HG03520 (cell line): ENCODE measurements at regions not wholly inside any gene's neighbourhood (a gene's known extent, or its start where the extent isn't known, plus 50 kb on each side); places are given as distances from the start of the nearest gene placed in this dataset.
A peak's percentile ranks its signal among the peaks of the same experiment; 100 is the strongest.
"Not testable (repeated sequence)": the region's sequence is repeated elsewhere in the genome, so short reads cannot be mapped to it uniquely, and the experiment has no call there.

Source experiments
- ATAC-seq: cut with Tn5 transposase; IDR thresholded peaks from one replicate; pipeline ENCODE4 v1.9.1; 2021; ENCODE audit warnings: mild to moderate bottlenecking, moderate library complexity; ENCODE audit not compliant: unreplicated experiment

DNA sequence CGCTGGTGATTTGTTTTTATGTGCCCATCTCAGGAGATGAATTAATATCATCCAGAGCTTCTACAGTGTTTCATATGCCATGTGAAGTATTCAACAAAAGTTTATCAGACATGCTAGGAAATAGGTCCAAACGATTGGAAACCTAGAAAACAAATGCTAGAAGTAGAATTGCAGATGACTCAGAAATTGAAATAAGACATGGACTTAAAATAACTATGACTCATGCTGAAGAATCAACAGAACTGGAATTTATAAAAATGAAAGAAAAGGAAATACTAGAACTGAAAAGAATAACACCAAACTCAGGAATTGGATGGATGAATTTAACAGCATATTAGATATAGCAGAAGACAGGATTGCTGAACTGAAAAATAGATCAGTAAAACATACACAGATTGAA is 172.7 kb upstream of the GIMD1 start:
- no peak for ATAC-seq

DNA sequence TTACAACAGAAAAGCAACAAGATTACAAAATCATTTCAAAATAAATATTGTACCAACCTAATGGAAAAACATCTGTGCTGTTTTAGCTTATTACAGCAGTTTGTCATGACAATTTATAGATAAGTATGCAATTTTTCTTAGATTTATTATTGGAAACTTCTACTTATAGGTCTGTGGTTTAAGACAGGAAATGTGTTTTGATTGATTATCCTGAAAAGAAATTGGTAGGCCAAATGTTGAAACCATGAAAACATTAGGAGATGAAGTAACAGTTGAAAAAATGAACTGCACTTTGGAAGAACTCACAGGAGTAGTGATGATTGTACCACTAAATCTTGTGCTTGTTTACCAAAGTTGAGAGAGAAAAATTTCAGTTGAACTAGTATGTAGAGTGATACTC is 162.2 kb upstream of the GIMD1 start:
- ATAC-seq, result no peak

DNA sequence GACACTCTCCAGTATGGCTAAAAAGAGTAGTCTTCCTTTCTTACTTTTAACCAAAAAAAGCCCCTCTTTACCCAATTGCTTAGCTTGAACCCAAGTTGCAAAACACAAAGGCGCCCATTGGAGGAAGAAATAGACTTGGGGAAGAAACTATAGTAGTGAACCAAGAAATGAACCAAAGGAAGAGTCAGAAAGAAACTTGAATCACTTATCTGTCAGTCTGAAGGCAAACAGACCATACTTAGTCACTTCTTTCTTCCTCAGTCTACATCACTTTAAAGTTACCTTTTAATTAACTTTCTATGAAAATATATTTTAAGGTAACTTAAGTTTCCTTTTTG is 161.4 kb upstream of the GIMD1 start:
- no peak for ATAC-seq

DNA sequence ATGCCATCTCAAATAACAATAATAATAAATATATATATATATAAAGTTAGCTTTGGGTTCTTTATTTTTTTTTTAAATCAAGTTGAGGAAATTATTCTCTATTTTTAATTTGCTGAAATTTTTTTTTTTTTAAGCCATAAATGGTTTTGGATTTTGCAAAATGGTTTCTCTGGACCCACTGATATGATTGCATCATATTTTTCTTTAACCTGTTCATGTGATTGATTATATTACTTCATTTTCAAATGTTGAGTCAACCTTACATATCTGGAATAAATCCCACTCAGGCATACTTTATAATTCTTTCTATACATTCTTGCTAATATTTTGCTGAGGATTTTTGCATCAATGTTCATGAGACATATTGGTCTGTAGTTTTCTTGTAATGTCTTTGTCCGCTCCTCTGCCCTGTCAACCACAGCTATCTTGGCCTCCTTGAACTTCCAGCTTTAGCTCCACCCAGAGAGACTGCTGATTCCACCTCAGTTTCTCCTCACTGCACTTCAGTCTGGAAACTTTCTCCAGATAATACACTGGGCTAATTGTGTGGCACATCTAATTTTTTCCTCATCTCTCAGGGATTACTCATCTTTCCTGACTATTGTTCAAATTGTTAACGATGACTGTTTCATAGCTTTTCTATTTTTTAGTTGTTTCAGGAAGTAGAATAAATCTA is 160.9 kb upstream of the GIMD1 start:
- no peak for ATAC-seq

DNA sequence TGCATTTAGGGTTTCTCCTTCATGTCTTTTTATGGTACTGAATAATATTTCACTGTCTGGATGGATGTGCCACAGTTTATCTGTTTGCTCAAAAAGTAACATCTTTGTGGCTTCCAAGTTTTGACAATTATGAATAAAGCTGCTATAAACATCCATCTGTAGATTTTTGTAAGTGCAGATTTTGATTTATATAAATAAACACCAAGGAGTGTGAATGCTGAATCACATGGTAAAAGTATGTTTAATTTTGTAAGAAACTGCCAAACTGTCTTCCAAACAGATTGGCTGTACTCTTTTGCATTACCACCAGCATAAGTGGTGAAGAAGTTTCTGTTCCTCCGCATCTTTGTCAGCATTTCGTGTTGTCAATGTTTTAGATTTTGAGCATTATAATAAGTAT is 158.7 kb upstream of the GIMD1 start:
- no peak for ATAC-seq

DNA sequence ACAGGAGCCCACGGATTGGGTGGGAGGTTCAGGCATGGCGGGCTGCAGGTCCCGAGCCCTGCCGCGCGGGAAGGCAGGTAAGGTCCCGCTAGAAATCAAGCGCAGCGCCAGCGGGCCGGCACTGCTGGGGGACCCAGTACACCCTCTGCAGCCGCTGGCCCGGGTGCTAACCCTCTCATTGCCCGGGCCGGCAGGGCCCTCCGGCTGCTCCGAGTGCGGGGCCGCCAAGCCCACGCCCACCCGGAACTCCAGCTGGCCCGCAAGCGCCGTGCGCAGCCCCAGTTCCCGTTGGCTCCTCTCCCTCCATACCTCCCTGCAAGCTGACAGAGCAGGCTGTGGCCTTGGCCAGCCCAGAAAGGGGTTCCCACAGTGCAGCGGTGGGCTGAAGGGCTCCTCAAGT is 156.8 kb upstream of the GIMD1 start:
- ATAC-seq, result not testable (repeated sequence)

DNA sequence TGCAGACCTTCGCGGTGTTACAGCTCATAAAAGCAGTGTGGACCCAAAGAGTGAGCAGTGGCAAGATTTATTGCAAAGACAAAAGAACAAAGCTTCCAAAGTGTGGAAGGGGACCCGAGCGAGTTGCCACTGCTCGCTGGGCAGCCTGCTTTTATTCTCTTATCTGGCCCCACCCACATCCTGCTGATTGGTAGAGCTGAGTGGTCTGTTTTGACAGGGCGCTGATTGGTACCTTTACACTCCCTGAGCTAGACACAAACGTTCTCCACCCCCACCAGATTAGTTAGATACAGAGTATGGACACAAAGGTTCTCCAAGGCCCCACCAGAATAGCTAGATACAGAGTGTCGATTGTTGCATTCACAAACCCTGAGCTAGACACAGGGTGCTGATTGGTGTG is 156.2 kb upstream of the GIMD1 start:
- not testable (repeated sequence) for ATAC-seq

DNA sequence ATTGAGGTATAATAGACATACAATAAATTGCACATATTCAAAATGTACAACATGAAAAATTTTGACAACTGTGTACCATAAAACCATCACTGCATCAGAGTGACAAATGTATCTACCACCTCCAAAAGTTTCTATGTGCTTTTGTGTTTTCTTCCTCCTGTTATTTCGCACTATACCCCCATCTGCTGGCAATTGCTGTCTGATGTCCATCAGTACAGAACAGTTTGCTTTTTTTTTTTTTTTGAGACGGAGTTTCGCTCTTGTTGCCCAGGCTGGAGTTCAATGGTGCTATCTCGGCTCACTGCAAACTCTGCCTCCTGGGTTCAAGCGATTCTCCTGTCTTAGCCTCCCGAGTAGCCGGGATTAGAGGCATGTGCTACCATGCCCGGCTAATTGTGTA is 154.3 kb upstream of the GIMD1 start:
- ATAC-seq, result no peak

DNA sequence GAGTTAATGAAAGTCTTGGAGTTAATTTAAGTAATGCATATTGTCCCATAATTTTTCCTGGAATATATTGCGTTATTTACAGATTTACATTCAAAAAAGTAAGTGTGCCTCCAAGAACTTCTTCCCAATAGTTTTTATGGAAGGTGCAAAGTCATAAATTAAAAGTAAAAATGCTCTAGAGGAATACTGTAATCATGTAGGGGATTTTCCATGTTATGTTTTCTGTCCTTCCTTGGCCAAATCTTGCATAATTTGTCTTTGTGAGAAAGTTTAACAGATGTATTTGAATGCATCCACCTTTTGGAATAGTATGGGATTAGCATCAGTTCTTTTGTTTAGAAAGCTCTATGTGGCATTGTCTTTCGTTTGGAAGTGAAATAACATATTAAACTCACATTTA is 144.1 kb upstream of the GIMD1 start:
- ATAC-seq, result no peak

DNA sequence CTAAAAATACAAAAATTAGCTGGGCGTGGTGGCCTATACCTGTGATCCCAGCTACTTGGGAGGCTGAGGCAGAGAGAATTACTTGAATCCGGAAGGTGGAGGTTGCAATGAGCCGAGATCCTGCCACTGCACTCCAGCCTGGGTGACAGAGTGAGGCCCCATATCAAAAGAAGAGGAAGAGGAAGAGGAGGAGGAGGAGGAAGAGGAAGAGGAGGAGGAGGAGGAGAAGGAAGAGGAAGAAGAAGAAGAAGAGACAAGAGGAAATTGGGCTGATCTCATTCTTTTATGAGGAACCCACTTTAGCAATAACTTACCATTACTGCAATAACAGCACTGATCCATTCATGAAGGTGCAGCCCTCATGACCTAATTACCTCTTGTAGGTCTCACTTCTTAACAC is 138.9 kb upstream of the GIMD1 start:
- ATAC-seq, result no peak

DNA sequence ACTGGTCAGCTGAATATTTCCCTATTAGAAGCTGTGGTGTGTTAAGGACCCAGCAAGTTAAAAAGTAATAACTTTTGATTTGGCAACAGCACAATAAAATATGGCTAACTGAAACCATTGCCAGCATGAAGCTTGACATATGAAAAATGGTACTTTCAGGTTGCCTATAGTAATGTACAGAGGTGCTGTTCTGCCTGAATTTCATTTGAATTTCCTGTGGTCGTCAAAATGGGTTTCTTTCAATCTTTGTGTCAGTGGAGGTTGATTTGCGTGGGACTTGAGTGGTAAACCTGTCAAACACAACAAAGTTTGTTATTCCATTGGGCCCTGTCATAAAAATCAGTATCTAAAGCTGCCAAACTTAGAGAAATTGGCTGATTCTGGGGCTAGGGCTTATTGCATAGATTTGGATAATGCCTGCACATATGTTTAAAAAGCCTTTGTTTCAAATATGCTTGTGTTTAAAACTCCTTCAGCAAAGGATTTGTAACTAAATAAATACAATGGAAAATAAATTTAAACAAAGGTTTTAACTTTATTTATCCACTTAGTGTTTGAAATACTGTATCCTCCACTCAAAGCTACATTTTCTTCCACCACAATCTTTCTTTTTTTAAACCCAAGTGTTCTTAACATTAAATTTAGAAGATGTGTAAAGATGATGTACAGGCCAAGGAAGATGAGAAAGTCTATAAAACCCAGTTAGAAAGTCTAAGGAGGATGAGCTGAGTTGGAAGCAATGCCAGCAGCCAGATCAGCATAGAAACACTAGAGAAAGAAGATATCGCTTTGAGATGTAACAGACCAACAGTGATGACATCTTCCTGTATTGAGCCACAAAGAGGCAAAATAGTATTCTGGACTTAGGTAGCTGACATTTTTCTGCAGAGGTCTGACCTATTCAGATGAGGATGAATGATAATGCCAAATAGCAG is 134.8 kb upstream of the GIMD1 start:
- ATAC-seq, result no peak

DNA sequence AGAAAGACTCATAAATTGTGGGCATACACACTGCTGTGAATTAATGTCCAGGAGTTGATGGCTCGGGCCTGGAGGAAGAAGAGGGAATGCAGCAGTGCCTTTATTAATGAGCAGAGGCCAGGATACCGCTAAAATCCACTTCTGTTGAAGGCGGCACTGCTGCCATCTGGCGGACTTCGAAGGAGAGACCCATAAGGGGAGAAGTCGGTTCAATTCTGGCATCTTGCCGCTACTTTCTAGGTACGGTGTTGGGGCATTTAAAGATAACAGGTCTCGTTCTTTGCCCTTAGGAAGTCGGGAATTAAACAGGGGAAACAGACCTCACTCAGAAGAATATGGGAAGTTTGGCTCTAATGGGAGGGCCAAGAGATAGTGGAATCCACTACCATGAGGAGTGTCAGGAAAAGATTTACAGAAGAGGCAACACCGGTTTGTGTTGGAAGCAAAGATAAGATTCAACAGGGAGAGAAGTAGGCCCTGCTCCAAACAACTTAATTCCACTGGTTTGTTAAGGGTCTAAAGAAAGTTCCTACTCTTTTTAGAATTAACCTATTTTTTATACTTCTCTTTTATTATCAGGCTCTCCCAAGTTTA is 133.6 kb upstream of the GIMD1 start:
- peak; percentile 81 for ATAC-seq

DNA sequence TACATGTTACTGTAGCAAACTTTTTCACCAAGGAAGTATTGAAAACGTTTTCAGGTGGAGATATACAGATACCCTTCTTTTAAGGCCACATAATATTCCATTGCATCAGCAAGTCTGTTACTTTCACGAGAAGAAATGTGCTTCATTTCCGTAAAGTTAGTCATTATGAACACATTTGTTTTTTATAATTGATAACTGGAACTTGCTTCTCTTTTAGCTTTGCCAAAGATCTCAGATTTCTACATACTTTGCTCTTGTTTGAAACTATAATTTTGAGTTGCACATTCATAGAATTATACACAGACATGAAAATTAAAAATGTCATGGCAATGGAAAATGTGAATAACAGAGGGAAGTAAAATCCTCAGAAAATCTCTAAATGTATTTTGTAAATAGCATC is 128.7 kb upstream of the GIMD1 start:
- no peak for ATAC-seq

DNA sequence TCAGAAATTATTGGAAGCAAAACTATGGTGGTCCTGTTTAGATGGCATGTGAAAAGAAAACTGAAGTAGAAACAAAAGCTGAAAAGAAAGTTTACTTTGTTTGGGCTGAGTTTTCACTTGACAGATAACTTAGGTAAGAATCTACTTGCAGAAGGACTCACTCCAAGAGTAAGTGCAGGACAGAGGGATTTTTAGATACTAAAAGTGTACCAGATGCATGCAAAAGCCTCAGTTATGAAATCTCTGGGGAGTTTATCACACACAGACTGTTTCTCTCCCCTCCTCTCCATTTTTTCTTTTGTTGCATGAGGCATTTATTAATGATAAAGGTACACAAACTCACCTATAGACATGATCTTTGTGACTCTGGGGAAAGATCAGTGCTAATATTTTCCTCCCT is 127.5 kb upstream of the GIMD1 start:
- ATAC-seq, result no peak

DNA sequence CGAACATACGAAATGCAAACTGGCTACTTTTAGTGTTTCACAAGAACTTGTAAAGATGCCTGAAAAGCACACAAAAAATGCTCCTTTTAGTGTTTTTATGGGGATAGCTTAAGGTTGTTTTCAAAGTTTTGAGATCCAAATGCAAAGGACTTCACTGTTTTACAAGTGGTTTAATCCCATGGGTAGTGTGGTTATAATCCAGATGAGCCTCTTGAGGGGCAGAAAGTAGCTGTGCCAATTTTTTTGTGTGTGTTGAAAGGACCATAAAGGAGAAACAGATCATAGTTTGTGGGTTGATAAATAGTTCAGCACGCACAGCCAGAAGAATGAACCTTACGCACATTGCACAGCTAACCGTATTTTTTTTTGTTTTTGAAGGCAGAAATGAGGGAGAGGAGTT is 126.9 kb upstream of the GIMD1 start:
- no peak for ATAC-seq

DNA sequence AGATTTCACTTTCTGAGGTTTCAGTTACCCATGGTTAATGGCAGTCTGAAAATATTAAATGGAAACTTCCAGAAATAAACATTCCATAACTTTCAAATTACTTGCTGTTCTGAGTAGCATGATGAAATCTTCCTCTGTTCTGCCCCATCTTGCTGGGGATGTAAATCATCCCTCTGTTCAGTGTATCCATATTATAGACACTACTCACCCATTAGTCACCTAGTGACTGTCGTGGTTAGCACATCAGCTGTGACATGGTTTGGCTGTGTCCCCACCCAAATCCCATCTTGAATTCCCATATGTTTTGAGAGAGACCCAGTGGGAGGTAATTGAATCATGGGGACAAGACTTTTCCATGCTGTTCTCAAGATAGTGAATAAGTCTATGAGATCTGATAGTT is 125.5 kb upstream of the GIMD1 start:
- no peak for ATAC-seq

DNA sequence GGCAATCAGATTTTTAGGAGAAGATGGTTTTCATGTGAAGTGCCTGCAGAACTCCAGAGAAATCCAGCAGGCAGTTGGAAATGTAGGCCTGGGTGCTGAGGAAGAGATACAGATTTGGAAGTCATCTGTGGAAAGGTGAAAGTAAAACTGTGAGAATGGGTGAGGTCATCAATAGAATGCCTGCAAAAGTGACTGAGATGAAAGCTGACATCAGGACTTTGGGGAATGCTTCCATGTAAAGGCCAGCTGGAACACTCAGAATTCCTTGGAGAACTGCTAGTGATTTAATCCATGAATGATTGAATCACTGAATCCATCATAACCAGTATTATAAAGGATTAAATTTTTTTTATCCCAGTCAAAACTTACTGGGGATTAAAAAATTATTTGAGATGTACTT is 124.5 kb upstream of the GIMD1 start:
- ATAC-seq, result no peak

DNA sequence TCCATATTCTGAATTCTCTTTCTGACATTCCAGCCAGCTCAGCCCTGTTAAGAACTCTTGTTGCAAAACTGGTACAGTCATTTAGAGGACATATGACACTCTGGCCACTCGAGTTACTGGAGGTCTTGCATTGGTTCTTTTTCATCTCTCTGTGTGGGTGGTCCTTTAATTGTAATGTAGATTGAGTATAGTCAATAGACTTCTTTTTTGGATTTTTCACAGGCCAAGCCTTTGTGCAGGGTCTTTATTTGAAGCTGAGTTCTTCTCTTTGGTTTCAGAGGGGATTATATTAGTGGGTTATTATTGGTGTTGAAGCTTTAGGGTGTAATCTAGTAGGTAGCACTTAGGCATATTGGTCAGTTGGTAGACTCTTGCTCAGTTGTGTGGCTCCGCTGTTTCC is 118.0 kb upstream of the GIMD1 start:
- no peak for ATAC-seq

DNA sequence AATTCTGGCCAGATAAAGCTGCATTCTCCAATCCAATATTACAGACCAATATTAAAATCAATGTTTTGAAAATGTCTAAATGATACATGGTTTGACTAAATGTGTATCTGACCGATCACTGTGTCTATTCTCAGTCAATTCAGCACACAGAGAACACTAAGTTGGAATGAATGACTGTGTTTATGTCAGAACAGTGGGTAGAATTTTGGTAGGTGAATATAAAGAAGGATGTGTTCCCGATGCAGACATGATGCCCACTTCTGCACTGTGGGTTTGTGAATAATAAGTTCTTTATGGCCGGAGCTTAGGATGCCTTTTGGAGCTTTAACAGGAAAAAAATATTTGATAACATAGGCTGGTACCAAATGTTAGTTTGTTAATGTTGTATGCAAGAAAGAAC is 113.2 kb upstream of the GIMD1 start:
- ATAC-seq, result no peak

DNA sequence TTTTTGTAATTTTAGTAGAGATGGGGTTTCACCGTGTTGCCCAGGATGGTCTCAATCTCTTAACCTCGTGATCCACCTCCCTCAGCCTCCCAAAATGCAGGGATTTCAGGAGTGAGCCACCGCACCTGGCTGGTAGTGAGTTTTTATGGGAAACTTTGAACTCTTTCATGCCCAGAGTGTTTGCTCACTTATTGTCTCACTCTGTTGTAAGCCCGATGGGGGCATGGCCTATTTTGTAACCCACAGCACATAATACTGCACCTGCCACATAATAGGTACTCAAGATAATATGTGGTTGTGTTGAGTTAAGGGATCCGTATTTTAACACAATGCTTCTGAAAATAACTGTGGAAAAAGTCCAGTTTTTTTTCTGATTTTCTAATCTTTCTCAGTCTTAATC is 109.6 kb upstream of the GIMD1 start:
- ATAC-seq, result no peak

DNA sequence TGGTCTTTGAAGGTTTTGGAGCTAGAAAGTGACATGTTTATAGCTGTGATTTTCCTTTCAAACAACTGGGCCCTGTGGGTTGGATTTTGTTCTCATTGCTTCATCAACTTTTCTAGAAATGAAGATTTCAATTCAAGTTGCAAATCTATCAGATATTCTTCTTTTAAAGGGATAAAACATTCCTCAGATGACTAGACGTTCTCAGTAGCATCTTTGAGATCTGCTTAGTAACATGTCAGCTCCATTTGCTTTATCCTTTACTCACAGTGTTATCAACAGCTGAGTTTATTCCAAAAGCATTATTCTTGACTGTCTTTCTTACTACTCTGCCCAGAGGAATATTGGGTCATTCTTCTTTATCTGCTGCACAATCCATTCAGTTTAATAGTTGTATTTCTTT is 108.2 kb upstream of the GIMD1 start:
- ATAC-seq, result no peak

DNA sequence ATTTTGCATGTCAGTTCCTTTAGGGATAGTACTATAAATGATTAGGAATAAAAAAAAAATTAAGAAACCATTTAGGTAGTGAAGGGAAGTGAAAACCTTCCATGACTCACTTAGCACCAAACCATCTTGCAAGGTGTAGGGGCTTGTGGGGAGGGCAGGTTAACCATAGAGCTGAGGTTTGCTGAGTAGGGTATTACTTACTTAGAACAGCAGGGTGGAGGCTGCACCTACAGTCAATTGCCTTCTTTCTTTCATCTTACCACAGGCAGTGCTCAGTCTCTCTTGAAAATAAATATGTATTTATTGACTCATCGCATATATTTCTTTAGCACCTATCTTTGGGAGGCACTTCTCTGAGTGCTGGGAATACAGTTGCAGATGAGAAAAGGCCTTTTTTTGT is 104.9 kb upstream of the GIMD1 start:
- no peak for ATAC-seq
